HL-60 (cell line): ENCODE measurements at regions not wholly inside any gene's neighbourhood (a gene's known extent, or its start where the extent isn't known, plus 50 kb on each side); places are given as distances from the start of the nearest gene placed in this dataset.

Experiments used
- SPI1 ChIP-seq: IDR thresholded peaks from 2 replicates; pipeline ENCODE4 v1.6.1; 2012; ENCODE audit warnings: low read depth, mild to moderate bottlenecking, borderline replicate concordance
- TF ChIP-seq, protein P1 (sequence below): IDR thresholded peaks from one replicate; pipeline ENCODE4 v1.5.1; 2011; ENCODE audit warnings: low read length, control low read depth, inconsistent platforms; ENCODE audit not compliant: insufficient read depth
- TF ChIP-seq, protein P2 (sequence below): IDR thresholded peaks from 2 replicates; pipeline ENCODE4 v1.6.1; 2012; ENCODE audit warnings: low read depth; ENCODE audit not compliant: insufficient replicate concordance

GRCh38 chr14:51157012-51157411 lies 62.1 kb upstream of the TRIM9 start:
- TF ChIP-seq, protein P1, sequence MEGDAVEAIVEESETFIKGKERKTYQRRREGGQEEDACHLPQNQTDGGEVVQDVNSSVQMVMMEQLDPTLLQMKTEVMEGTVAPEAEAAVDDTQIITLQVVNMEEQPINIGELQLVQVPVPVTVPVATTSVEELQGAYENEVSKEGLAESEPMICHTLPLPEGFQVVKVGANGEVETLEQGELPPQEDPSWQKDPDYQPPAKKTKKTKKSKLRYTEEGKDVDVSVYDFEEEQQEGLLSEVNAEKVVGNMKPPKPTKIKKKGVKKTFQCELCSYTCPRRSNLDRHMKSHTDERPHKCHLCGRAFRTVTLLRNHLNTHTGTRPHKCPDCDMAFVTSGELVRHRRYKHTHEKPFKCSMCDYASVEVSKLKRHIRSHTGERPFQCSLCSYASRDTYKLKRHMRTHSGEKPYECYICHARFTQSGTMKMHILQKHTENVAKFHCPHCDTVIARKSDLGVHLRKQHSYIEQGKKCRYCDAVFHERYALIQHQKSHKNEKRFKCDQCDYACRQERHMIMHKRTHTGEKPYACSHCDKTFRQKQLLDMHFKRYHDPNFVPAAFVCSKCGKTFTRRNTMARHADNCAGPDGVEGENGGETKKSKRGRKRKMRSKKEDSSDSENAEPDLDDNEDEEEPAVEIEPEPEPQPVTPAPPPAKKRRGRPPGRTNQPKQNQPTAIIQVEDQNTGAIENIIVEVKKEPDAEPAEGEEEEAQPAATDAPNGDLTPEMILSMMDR = peak; percentile 25
- no peak for TF ChIP-seq SPI1
- TF ChIP-seq, protein P2, sequence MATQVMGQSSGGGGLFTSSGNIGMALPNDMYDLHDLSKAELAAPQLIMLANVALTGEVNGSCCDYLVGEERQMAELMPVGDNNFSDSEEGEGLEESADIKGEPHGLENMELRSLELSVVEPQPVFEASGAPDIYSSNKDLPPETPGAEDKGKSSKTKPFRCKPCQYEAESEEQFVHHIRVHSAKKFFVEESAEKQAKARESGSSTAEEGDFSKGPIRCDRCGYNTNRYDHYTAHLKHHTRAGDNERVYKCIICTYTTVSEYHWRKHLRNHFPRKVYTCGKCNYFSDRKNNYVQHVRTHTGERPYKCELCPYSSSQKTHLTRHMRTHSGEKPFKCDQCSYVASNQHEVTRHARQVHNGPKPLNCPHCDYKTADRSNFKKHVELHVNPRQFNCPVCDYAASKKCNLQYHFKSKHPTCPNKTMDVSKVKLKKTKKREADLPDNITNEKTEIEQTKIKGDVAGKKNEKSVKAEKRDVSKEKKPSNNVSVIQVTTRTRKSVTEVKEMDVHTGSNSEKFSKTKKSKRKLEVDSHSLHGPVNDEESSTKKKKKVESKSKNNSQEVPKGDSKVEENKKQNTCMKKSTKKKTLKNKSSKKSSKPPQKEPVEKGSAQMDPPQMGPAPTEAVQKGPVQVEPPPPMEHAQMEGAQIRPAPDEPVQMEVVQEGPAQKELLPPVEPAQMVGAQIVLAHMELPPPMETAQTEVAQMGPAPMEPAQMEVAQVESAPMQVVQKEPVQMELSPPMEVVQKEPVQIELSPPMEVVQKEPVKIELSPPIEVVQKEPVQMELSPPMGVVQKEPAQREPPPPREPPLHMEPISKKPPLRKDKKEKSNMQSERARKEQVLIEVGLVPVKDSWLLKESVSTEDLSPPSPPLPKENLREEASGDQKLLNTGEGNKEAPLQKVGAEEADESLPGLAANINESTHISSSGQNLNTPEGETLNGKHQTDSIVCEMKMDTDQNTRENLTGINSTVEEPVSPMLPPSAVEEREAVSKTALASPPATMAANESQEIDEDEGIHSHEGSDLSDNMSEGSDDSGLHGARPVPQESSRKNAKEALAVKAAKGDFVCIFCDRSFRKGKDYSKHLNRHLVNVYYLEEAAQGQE = no peak
